GM12875 (cell line): ENCODE measurements at regions not wholly inside any gene's neighbourhood (a gene's known extent, or its start where the extent isn't known, plus 50 kb on each side); places are given as distances from the start of the nearest gene placed in this dataset.

Source experiments
- H3K4me3 ChIP-seq: one replicate; pipeline ENCODE4 v1.5.1; 2011; ENCODE audit warnings: low read depth, low read length, control low read depth
- TF ChIP-seq, protein P1 (sequence below): IDR thresholded peaks from 2 replicates; pipeline ENCODE4 v1.5.1; 2011; ENCODE audit warnings: low read depth, mild to moderate bottlenecking, control low read depth, inconsistent platforms, low read length, moderate library complexity, borderline replicate concordance; ENCODE audit not compliant: insufficient read depth

DNA sequence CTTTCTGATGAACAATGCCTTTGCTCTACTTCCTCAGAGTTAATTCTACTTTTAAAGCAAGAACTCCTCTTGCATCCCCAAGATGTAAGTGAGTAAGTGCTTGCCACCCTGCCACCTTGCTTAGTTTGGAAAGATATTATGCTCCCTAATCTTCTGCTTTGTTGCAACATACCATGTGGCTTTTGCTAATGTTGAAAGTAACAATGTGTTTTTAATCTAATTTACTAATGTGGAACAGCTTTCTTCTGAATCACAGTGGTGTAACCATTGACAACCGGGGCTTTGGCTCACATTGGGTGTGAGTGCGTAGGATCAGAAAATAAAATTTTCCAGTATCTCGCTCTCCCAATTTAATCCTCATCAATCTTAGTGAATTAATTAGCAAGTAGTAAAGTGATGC, 254.1 kb upstream of the PTER start:
- TF ChIP-seq, protein P1, sequence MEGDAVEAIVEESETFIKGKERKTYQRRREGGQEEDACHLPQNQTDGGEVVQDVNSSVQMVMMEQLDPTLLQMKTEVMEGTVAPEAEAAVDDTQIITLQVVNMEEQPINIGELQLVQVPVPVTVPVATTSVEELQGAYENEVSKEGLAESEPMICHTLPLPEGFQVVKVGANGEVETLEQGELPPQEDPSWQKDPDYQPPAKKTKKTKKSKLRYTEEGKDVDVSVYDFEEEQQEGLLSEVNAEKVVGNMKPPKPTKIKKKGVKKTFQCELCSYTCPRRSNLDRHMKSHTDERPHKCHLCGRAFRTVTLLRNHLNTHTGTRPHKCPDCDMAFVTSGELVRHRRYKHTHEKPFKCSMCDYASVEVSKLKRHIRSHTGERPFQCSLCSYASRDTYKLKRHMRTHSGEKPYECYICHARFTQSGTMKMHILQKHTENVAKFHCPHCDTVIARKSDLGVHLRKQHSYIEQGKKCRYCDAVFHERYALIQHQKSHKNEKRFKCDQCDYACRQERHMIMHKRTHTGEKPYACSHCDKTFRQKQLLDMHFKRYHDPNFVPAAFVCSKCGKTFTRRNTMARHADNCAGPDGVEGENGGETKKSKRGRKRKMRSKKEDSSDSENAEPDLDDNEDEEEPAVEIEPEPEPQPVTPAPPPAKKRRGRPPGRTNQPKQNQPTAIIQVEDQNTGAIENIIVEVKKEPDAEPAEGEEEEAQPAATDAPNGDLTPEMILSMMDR: no peak
- no peak overlapping the region for H3K4me3 ChIP-seq

DNA sequence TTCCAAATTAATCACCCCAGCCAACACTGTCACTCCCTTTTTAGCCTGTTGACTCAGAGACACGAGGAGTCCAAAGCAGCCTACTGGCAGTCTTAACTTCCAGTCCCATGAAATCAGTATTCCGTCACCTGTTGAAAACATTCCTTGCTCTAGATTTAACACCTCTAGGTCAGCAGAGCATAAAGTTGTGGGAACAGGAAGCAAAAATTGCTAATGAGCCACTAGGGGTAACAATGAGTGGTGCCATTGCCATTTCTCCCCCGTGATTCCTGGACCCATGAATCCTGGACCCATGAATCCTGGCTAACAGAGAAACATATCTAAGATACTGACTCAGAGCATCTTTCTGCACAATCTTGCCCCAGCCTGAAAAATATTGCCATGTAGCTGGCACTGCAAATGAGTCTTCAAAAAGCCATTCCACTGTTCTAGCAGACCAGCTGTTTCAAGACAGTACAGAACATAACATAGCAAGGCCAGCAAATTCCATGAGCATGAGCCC, 252.7 kb upstream of the PTER start:
- TF ChIP-seq, protein P1: no peak
- no peak overlapping the region for H3K4me3 ChIP-seq

DNA sequence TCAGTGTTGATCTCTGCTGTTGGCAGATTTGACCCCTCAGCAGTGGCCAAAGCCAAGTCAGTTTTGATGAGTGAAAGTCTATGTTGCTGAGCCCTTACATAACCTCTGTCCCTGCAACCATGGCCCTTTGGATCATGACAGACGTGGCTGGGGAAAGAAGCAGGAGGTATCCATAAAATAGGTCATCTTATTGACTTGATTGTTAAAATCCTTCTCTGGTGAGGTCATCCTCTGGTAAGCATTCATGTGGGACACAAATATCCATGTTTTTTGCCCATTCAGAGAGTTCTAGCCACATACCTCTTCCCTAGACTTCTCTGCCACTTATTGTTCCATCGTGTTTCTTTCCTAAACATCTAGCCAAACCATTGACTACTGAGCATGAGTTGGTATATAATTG, 251.9 kb upstream of the PTER start:
- TF ChIP-seq, protein P1: no peak
- no peak overlapping the region for H3K4me3 ChIP-seq

DNA sequence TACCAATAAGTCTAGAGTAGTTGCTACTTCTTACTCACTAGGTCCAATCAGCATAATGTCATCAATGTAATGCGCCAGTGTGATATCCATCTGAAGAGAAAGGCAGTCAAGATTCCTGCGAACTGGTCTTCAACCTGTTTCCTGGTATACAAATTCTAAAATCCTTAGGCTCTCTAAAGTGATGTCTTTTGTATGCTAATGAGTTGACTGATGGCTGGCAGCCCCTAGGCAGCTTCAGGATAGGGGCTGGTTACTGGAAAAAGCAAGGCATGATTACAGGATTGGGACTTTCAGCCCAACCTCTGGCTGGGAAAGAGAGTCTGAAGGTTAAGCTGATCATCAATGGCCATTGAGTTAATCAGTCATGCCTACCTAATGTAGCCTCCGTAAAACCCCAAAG, 250.2 kb upstream of the PTER start:
- H3K4me3 ChIP-seq: no peak overlapping the region
- TF ChIP-seq, protein P1: no peak

DNA sequence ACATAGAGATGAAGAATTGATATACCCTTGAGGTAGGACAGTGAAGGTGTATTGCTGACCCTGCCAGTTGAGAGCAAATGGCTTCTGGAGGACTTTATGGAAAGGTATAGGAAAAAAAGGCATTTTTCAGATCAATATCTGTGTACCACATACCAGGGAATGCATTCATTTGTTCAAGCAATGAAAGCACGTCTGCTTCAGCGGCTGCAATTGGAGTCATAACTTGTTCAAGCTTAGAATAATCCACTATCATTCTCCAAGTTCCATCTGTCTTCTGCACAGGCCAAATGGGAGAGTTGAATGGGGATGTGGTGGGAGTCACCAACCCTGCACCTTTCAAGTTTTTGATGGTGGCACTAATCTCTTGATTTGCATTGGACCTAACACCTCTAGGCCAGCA, 249.6 kb upstream of the PTER start:
- TF ChIP-seq, protein P1: no peak
- no peak overlapping the region for H3K4me3 ChIP-seq

DNA sequence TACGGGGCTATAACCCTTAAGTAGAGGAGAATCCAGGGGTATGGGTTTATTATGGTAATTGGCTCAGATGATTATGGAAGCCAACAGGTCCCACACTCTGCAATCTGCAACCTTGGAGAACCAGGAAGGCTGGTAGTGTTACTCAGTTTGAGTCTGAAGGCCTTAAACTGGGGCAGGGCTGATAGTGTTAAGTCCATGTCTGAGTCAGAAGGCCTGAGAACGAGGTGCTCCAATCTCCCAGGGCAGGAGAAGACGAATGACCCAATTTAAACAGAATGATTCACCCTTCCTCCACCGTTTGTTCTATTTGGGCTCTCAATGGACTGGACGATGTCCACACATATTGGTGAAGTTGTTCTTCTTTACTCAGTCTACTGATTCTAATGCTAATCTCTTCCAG, 244.5 kb upstream of the PTER start:
- H3K4me3 ChIP-seq: no peak overlapping the region
- TF ChIP-seq, protein P1: no peak

DNA sequence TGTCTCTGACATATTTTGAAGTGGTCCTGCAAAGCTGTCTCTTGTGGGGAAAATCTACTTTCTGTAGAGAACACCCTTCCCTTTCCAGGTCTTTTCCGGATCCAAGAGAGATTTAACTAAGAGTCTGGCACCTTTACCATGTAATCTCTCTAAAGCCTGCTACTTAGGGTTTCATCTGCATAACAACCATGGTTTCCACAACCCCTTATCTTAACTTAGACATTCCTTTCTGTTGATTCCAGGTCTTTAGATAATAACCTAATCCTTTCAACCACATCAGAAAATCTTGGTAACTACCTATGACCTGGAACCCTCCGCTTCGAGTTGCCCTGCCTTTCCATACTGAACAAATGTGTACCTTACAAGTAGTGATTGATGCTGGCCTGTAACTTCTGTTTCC, 243.6 kb upstream of the PTER start:
- TF ChIP-seq, protein P1: no peak
- no peak overlapping the region for H3K4me3 ChIP-seq
